Skeletal muscle satellite cell (primary cell): ENCODE measurements at regions not wholly inside any gene's neighbourhood (a gene's known extent, or its start where the extent isn't known, plus 50 kb on each side); places are given as distances from the start of the nearest gene placed in this dataset.

ENCODE experiments used
- H3K27me3 ChIP-seq: 2 replicates; pipeline ENCODE4 v1.7.0; 2013; ENCODE audit warnings: low read length; ENCODE audit not compliant: control insufficient read depth, insufficient read depth
- H3K36me3 ChIP-seq: 2 replicates; pipeline ENCODE4 v1.7.0; 2013; ENCODE audit warnings: mild to moderate bottlenecking, control low read depth, low read length; ENCODE audit not compliant: insufficient read depth
- H3K4me1 ChIP-seq: 2 replicates; pipeline ENCODE4 v1.7.0; 2013; ENCODE audit warnings: low read length; ENCODE audit not compliant: control insufficient read depth, insufficient read depth
- H3K4me2 ChIP-seq: 2 replicates; pipeline ENCODE4 v1.7.0; 2013; ENCODE audit warnings: mild to moderate bottlenecking, low read length
- H3K4me3 ChIP-seq: 2 replicates; pipeline ENCODE4 v1.7.0; 2013; ENCODE audit warnings: low read length
- H3K9ac ChIP-seq: 2 replicates; pipeline ENCODE4 v1.7.0; 2013; ENCODE audit warnings: mild to moderate bottlenecking, low read depth, low read length, moderate library complexity
- H3K9me3 ChIP-seq: replicated peaks from 2 replicates; pipeline ENCODE4 v1.7.0; 2013; ENCODE audit warnings: mild to moderate bottlenecking, control low read depth, low read length

- Histone ChIP-seq H3K4me2 (no peak overlapping the region), H3K27me3 (no peaks in the 10 kb centered on the region), H3K4me1 (no peaks in the 10 kb centered on the region), H3K4me3 (no peak overlapping the region), H3K36me3 (no peaks in the 10 kb centered on the region), H3K9ac (no peak overlapping the region), H3K9me3 (no peaks in the 10 kb centered on the region)
Measured at GRCh38 chr12:97800561-97800960, 338.0 kb downstream of the RMST start.

DNA sequence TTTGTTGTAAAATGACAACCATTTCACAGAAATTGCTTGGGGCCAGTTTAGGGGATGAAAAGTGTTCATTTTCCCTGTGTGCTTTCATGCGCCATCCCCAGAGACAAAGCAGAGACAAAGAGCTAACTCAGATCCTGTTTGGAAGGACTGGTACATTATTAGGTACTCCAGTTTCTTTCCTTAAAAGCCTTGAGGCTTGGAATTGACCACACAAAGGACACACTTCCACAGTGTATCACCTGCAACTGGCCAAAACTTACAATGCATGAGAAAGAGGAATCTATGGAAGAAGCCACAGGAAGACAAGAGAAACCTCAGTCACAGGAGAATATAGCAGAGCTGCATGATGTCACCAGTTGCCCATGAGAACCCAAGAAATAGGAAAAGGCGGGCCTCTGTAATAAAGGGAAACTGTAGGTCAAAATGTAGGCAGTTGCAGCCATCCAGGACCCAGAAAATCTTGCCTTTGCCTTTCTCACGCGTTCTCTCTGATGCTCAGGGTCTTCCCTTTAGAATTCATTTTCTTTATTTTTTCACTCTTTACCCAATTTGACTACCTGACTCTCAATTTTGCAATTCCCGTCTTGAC, 339.0 kb downstream of the RMST start:
- Histone ChIP-seq H3K36me3 (no peaks in the 10 kb centered on the region), H3K27me3 (no peaks in the 10 kb centered on the region), H3K4me2 (no peak overlapping the region), H3K9me3 (no peaks in the 10 kb centered on the region), H3K4me1 (no peaks in the 10 kb centered on the region), H3K9ac (no peak overlapping the region), H3K4me3 (no peak overlapping the region)

DNA sequence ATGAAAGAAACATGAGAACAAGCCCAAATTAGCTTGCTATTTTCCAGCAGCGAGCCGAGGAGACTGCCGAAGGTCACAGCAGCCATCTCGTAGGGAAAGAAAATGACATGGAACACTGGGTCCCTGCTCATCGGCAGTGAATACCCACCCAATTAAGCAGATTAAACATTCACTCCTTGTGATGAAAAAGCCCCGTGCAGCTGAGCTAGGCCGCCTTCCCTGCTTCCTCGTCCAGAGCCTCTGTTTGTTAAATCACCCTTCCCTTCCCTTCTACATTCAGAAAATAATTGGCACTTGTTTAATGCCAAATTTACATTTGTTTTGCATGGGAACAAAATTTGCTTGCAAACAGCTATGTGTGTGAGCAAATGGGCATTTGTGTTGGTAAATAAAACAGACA, 342.5 kb downstream of the RMST start:
- H3K9ac ChIP-seq: no peak overlapping the region
- H3K4me2 ChIP-seq: no peak overlapping the region
- no peak overlapping the region for H3K4me3 ChIP-seq
- H3K36me3 ChIP-seq: no peaks in the 10 kb centered on the region
- H3K4me1 ChIP-seq: no peaks in the 10 kb centered on the region
- H3K27me3 ChIP-seq: no peaks in the 10 kb centered on the region
- no peaks in the 10 kb centered on the region for H3K9me3 ChIP-seq

GRCh38 chr12:97813301-97813700, 350.7 kb downstream of the RMST start:
- H3K9me3 ChIP-seq: no peaks in the 10 kb centered on the region
- no peak overlapping the region for H3K4me2 ChIP-seq
- H3K4me1 ChIP-seq: no peaks in the 10 kb centered on the region
- no peak overlapping the region for H3K4me3 ChIP-seq
- no peak overlapping the region for H3K9ac ChIP-seq
- no peaks in the 10 kb centered on the region for H3K36me3 ChIP-seq
- no peaks in the 10 kb centered on the region for H3K27me3 ChIP-seq

DNA sequence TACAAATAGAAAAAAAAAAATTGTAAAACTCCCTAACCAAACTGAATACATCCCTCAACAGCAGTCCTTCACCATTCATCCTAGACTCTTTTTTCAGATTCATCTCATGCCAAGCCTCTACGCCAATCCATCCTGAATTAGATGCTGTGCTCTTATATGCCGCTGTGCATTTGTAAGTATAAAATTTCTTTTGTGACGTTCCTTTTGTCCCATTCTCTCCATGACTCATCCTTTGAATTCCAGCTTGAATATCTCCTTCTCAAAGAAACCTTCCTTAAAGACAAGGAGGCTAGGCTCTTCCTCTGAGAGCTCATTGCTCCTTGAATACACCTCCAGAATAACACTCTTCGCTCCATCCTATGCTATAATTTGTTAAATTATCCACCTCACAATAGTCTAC, 359.2 kb downstream of the RMST start:
- Histone ChIP-seq H3K27me3 (no peaks in the 10 kb centered on the region), H3K4me2 (no peak overlapping the region), H3K4me1 (no peaks in the 10 kb centered on the region), H3K36me3 (no peaks in the 10 kb centered on the region), H3K9ac (no peak overlapping the region), H3K9me3 (no peaks in the 10 kb centered on the region), H3K4me3 (no peak overlapping the region)

- Histone ChIP-seq H3K4me3 (no peak overlapping the region), H3K4me1 (peaks cover 3% of the 10 kb centered on the region), H3K36me3 (no peaks in the 10 kb centered on the region), H3K9me3 (no peaks in the 10 kb centered on the region), H3K27me3 (no peaks in the 10 kb centered on the region), H3K4me2 (no peak overlapping the region), H3K9ac (no peak overlapping the region)
Measured at GRCh38 chr12:97835541-97835940, 372.9 kb downstream of the RMST start.

GRCh38 chr12:97837401-97837800, 374.8 kb downstream of the RMST start:
- no peaks in the 10 kb centered on the region for H3K27me3 ChIP-seq
- no peak overlapping the region for H3K4me3 ChIP-seq
- peaks cover 3% of the 10 kb centered on the region for H3K4me1 ChIP-seq
- H3K4me2 ChIP-seq: no peak overlapping the region
- H3K9me3 ChIP-seq: no peaks in the 10 kb centered on the region
- no peaks in the 10 kb centered on the region for H3K36me3 ChIP-seq
- no peak overlapping the region for H3K9ac ChIP-seq

- Histone ChIP-seq H3K9me3 (no peaks in the 10 kb centered on the region), H3K9ac (no peak overlapping the region), H3K4me2 (no peak overlapping the region), H3K36me3 (no peaks in the 10 kb centered on the region), H3K4me3 (no peak overlapping the region), H3K4me1 (no peaks in the 10 kb centered on the region), H3K27me3 (no peaks in the 10 kb centered on the region)
Measured at GRCh38 chr12:97848051-97848450, 385.4 kb downstream of the RMST start.

DNA sequence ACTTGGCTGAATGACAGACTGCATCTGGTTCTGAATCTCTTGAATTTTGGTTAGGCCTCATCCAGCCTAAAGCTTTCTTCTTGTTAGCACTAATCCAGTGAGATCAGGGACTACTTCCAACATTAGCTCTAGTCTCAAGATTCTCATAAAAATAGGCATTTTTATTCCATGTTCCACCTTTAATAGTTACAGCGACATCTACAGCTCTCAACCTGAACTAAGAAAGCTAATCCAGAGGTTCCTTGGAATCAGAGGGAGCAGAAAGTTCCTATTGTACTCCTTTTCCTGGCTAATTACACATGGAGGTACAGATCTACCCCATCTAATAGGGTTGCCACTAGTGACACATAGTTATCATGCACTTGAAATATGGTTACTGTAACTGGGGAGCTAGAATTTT, 391.9 kb downstream of the RMST start:
- Histone ChIP-seq H3K9me3 (no peaks in the 10 kb centered on the region), H3K9ac (no peak overlapping the region), H3K4me2 (no peak overlapping the region), H3K4me3 (no peak overlapping the region), H3K27me3 (no peaks in the 10 kb centered on the region), H3K4me1 (no peaks in the 10 kb centered on the region), H3K36me3 (no peaks in the 10 kb centered on the region)

DNA sequence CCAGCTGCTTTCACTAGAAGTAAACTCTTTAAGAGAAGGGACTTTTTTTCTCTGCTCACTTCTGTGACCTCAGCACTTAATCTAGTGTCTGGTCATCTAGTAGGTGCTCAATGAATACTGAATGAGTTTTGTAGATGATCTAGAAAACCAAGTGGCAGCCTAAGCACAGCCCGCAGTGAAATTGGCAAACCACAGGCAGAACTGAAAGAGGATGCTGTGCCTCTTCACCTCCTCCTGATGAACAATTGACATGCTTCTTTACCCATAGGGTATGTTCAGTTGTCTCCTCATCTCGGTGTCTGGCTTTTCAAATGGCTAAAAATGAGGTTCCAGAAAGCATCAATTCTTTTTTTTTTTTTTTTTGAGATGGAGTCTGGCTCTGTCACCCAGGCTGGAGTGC, 399.5 kb downstream of the RMST start:
- Histone ChIP-seq H3K9ac (no peak overlapping the region), H3K9me3 (no peaks in the 10 kb centered on the region), H3K4me2 (no peak overlapping the region), H3K4me3 (no peak overlapping the region), H3K4me1 (no peaks in the 10 kb centered on the region), H3K36me3 (no peaks in the 10 kb centered on the region), H3K27me3 (no peaks in the 10 kb centered on the region)

DNA sequence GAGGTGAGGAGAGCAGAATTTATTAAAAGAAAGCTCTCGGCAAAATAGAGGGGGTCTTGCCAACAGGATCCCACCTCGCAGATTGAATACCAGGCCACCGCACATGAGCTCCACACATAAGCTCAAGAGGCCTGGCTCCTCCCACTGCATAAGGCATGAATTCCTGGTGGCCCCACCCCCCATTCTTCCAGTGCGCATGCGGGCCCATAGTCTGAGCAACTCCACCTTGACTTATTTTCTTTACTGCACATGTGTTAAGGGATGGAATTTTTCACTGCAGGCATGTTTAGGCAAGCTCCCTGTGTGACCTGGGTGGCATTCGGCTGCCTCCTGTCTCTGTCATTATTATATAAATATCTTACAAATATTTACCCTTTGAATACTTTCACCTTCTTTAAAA, 412.5 kb downstream of the RMST start:
- Histone ChIP-seq H3K4me1 (no peaks in the 10 kb centered on the region), H3K4me3 (no peak overlapping the region), H3K36me3 (no peaks in the 10 kb centered on the region), H3K9ac (no peak overlapping the region), H3K4me2 (no peak overlapping the region), H3K9me3 (no peaks in the 10 kb centered on the region), H3K27me3 (no peaks in the 10 kb centered on the region)

- no peaks in the 10 kb centered on the region for H3K4me1 ChIP-seq
- no peaks in the 10 kb centered on the region for H3K9me3 ChIP-seq
- H3K9ac ChIP-seq: no peak overlapping the region
- no peaks in the 10 kb centered on the region for H3K27me3 ChIP-seq
- H3K4me3 ChIP-seq: no peak overlapping the region
- H3K36me3 ChIP-seq: no peaks in the 10 kb centered on the region
- no peak overlapping the region for H3K4me2 ChIP-seq
Measured at GRCh38 chr12:97876780-97877179, 414.2 kb downstream of the RMST start.
